BLaER1 treated with 17β-estradiol and CSF1 and Interleukin-3, amounts not matched to agents 10 nM and 100 nM (cell line): ENCODE measurements at regions not wholly inside any gene's neighbourhood (a gene's known extent, or its start where the extent isn't known, plus 50 kb on each side); places are given as distances from the start of the nearest gene placed in this dataset.

Experiments used
- H3K27ac ChIP-seq, 11 experiments: shearing (Covaris generic); formaldehyde crosslinking; 2 replicates each; pipeline ENCODE4 v1.8.1; 2022
- H3K27me3 ChIP-seq, 11 experiments: shearing (Covaris generic); formaldehyde crosslinking; 2 replicates each; pipeline ENCODE4 v1.8.1; 2022
- H3K36me3 ChIP-seq, 11 experiments: shearing (Covaris generic); formaldehyde crosslinking; 2 replicates each; pipeline ENCODE4 v1.8.1; 2022
- H3K4me1 ChIP-seq, 10 experiments: shearing (Covaris generic); formaldehyde crosslinking; 2 replicates each; pipeline ENCODE4 v1.8.1; 2022
- H3K4me2 ChIP-seq, 11 experiments: shearing (Covaris generic); formaldehyde crosslinking; 2 replicates each; pipeline ENCODE4 v1.8.1; 2022
- H3K4me3 ChIP-seq, 10 experiments: shearing (Covaris generic); formaldehyde crosslinking; 2 replicates each; pipeline ENCODE4 v1.8.1; 2022
- H3K9ac ChIP-seq, 11 experiments: shearing (Covaris generic); formaldehyde crosslinking; 2 replicates each; pipeline ENCODE4 v1.8.1; 2022
- H3K9me3 ChIP-seq, 11 experiments: shearing (Covaris generic); formaldehyde crosslinking; replicated peaks in 1 of 11; 2 replicates each; pipeline ENCODE4 v1.8.1; 2022
- H4K20me1 ChIP-seq, 11 experiments: shearing (Covaris generic); formaldehyde crosslinking; 2 replicates each; pipeline ENCODE4 v1.8.1; 2022
- Cebpa-rat ChIP-seq, 11 experiments: shearing (Covaris generic); IDR thresholded peaks; 2 replicates each; pipeline ENCODE4 v1.8.1; 2022

DNA sequence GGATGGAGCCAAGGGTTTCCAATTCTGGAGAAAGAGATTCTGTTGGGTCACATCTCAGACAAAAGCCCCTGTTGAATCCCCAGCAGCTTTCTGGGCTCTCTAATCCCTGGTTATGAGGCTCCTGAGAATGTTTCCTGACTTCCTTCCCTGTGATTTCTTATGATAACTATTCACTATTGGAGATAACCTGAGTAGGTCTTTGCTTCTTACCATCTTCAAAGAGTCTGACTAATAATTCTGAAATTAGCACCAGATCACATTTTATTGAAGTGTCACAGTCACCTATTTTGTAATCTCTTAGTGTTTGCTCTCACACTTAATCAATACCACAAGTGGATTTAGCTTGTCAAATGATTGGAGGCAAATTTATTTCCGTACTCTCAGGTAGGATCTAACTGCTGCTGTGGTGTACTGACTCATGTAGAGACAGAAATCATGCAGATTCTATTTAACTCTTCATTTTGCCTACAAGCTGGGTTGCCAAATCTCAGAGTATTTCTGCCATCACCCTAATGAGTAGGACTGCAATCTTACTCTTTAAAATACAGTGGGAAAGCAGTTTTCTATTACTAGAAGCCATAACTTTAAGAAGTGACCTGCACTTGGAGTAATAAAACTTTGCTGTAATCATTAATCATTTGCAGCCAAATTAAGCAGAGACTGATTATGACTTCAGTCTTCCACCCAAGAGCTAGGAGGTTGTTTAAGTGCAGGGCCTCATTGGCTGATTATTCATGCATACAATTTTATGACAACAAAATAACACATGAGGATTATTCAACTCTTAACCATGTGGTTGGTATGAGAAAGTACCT, 422.1 kb downstream of the EPM2A start:
- Histone ChIP-seq H3K4me3 (no peak overlapping the region), H3K27me3 (no peaks in the 10 kb centered on the region), H3K4me2 (no peak overlapping the region), H3K4me1 (peaks cover 0 to 7% (median 0%) of the 10 kb centered on the region in 10 experiments; a peak in 1 of 20 replicates), H3K9ac (no peak overlapping the region), H4K20me1 (no peaks in the 10 kb centered on the region), H3K27ac (no peak overlapping the region), H3K9me3 (0 out of 22 replicates have a peak, but pooled peaks cover 0 to 3% (median 0%) of the 10 kb centered on the region in 11 experiments), H3K36me3 (no peaks in the 10 kb centered on the region)
- no peak for TF ChIP-seq Cebpa-rat (IDR thresholded peaks at IDR 0.05)

DNA sequence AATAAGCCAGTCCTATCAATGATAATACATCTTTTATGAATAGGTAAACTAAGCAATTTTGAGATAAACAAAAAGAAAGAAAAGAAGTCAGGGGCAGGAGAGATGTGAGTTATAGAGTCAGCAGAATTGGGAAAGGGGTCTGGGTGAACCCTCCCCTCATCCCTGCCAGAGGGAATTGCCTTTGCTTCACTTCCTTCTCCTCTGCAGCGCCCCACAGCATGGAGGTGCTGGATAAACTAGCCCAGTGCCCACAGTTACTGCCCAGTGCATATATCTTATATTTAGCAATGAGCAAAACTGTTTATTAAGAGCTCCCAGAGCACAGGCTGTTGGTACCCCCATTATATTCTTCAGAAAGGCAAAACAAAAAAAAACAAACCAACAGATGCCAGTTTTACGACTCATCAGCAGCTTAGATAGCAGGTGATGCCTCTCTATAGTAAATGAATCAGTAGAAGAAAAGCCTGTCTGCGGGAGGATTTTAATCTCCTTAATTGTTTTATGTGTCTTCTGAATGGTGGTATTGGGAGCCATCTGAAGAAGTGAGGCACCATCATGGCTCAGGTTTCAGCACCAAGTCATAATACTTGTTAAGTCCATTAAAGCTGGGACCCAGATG, 419.2 kb downstream of the EPM2A start:
- 0 out of 22 replicates have a peak, but pooled peaks cover 0 to 3% (median 0%) of the 10 kb centered on the region in 11 experiments for H3K9me3 ChIP-seq
- H3K9ac ChIP-seq, result no peak overlapping the region
- no peaks in the 10 kb centered on the region for H3K27me3 ChIP-seq
- no peak overlapping the region for H3K4me3 ChIP-seq
- no peaks in the 10 kb centered on the region for H3K4me1 ChIP-seq
- H3K4me2 ChIP-seq, result no peak overlapping the region
- no peak overlapping the region for H3K27ac ChIP-seq
- H4K20me1 ChIP-seq, result no peaks in the 10 kb centered on the region
- H3K36me3 ChIP-seq, result no peaks in the 10 kb centered on the region
- TF ChIP-seq Cebpa-rat (IDR thresholded peaks at IDR 0.05), result no peak

DNA sequence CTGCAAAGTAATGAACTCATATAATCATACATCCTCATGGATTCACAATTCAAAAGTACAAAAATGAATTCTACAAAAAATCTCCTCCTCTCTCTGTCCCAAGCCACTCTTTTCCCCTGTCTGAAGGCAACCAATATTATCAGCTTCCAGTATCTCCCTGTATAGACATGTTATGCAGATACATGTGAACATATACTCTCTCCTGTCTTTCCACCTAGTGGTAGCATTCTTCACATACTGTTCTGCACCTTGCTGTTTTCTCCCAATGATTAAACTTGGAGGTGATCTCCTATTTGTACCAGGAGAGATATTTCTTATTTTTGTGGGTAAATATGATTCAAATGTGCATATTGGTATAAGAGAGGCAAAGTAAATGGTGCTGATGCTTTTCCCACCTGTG, 416.4 kb downstream of the EPM2A start:
- Histone ChIP-seq H3K4me2 (no peak overlapping the region), H3K9ac (no peak overlapping the region), H3K27ac (no peak overlapping the region), H3K27me3 (no peaks in the 10 kb centered on the region), H3K4me3 (no peak overlapping the region), H3K4me1 (no peaks in the 10 kb centered on the region), H3K36me3 (no peaks in the 10 kb centered on the region), H3K9me3 (0 out of 22 replicates have a peak, but pooled peaks cover 0 to 3% (median 0%) of the 10 kb centered on the region in 11 experiments), H4K20me1 (no peaks in the 10 kb centered on the region)
- no peak for TF ChIP-seq Cebpa-rat (IDR thresholded peaks at IDR 0.05)

DNA sequence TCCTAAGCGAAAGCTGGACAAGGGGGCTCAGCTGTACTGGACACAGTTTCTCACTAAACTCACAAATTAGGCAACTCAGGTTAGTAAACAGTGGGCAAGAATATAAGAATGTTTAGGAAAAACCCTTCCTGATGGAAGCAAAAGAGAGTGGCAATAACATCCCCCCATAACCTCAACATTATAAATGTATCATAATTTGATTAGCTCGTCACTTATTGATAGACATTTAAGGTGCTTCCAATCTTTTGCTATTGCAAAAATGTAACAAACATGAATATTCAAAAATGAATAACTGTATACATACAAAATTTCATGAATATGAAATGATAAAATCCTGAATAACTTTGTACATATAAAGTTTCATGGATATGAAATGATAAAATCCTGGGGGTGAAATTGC, 415.7 kb downstream of the EPM2A start:
- Histone ChIP-seq H3K9ac (no peak overlapping the region), H4K20me1 (no peaks in the 10 kb centered on the region), H3K4me1 (no peaks in the 10 kb centered on the region), H3K27me3 (no peaks in the 10 kb centered on the region), H3K27ac (no peak overlapping the region), H3K36me3 (no peaks in the 10 kb centered on the region), H3K9me3 (0 out of 22 replicates have a peak, but pooled peaks cover 0 to 3% (median 0%) of the 10 kb centered on the region in 11 experiments), H3K4me2 (no peak overlapping the region), H3K4me3 (no peak overlapping the region)
- no peak for TF ChIP-seq Cebpa-rat (IDR thresholded peaks at IDR 0.05)

- Histone ChIP-seq H3K9ac (no peak overlapping the region), H3K4me3 (no peak overlapping the region), H3K4me2 (no peak overlapping the region), H3K36me3 (no peaks in the 10 kb centered on the region), H3K27me3 (no peaks in the 10 kb centered on the region), H4K20me1 (no peaks in the 10 kb centered on the region), H3K27ac (no peak overlapping the region), H3K4me1 (no peaks in the 10 kb centered on the region), H3K9me3 (no peaks in the 10 kb centered on the region)
- TF ChIP-seq Cebpa-rat (IDR thresholded peaks at IDR 0.05), result no peak
Measured at GRCh38 chr6:145323646-145324045, 411.7 kb downstream of the EPM2A start.

DNA sequence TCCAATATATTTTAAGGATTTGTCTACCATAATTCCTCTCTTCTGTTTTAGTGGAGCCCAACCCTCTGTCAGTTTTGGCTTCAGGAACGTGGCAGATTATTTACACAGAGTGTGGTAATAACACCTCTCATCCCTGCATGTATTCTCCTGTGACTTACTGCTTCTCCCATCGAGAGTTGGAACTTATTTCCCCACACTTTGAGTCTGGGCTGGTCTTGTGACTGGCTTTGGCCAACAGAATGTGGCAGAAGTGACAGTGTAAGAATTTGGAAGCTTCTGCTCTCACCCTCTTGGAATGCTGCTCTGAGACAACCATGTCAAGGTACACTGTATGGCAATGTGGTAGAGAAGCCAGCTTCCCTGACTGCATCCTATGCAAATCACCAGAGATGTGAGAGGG, 407.7 kb downstream of the EPM2A start:
- Histone ChIP-seq H3K36me3 (no peaks in the 10 kb centered on the region), H3K4me3 (no peak overlapping the region), H3K9ac (no peak overlapping the region), H3K9me3 (no peaks in the 10 kb centered on the region), H4K20me1 (no peaks in the 10 kb centered on the region), H3K27ac (no peak overlapping the region), H3K4me1 (no peaks in the 10 kb centered on the region), H3K27me3 (no peaks in the 10 kb centered on the region), H3K4me2 (no peak overlapping the region)
- no peak for TF ChIP-seq Cebpa-rat (IDR thresholded peaks at IDR 0.05)

- H3K9ac ChIP-seq, result no peak overlapping the region
- H3K4me2 ChIP-seq, result no peak overlapping the region
- no peaks in the 10 kb centered on the region for H3K36me3 ChIP-seq
- H3K27ac ChIP-seq, result no peak overlapping the region
- TF ChIP-seq Cebpa-rat (IDR thresholded peaks at IDR 0.05), result no peak
- no peaks in the 10 kb centered on the region for H3K27me3 ChIP-seq
- no peaks in the 10 kb centered on the region for H3K9me3 ChIP-seq
- H3K4me3 ChIP-seq, result no peak overlapping the region
- H3K4me1 ChIP-seq, result no peaks in the 10 kb centered on the region
- H4K20me1 ChIP-seq, result no peaks in the 10 kb centered on the region
Measured at GRCh38 chr6:145329257-145329656, 406.1 kb downstream of the EPM2A start.

GRCh38 chr6:145331066-145331465, 404.3 kb downstream of the EPM2A start:
- no peaks in the 10 kb centered on the region for H3K4me1 ChIP-seq

GRCh38 chr6:145332011-145332410, 403.3 kb downstream of the EPM2A start:
- no peaks in the 10 kb centered on the region for H3K4me1 ChIP-seq
- H3K27me3 ChIP-seq, result no peaks in the 10 kb centered on the region
- H3K27ac ChIP-seq, result no peak overlapping the region
- no peak overlapping the region for H3K9ac ChIP-seq
- no peak for TF ChIP-seq Cebpa-rat (IDR thresholded peaks at IDR 0.05)
- no peaks in the 10 kb centered on the region for H3K36me3 ChIP-seq
- no peak overlapping the region for H3K4me2 ChIP-seq
- H3K9me3 ChIP-seq, result no peaks in the 10 kb centered on the region
- H4K20me1 ChIP-seq, result no peaks in the 10 kb centered on the region
- no peak overlapping the region for H3K4me3 ChIP-seq

More at GRCh38 chr6:145331066-145331465, 404.3 kb downstream of the EPM2A start:
- Histone ChIP-seq H3K4me2 (no peak overlapping the region), H3K36me3 (no peaks in the 10 kb centered on the region), H3K27ac (no peak overlapping the region), H3K9ac (no peak overlapping the region), H3K27me3 (no peaks in the 10 kb centered on the region), H3K4me3 (no peak overlapping the region), H4K20me1 (no peaks in the 10 kb centered on the region), H3K9me3 (no peaks in the 10 kb centered on the region)
- TF ChIP-seq Cebpa-rat (IDR thresholded peaks at IDR 0.05), result no peak

DNA sequence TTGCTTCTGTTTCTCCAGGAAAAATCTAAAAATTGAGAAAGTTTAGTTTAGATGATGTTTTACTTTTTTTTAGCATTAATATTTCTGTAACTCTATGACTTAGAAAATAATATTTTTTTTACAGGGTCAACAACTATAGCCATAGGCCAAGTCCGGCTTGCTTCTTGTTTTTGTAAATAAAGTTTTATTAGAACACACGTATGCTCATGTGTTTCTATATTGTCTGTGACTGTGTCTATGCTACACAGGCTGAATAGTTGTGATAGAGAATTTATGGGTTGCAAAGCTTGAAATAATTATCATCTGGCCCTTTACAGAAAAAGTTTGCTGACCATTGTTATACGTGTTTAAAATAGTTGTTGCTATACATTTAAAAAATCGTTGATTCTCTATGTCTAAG, 399.2 kb downstream of the EPM2A start:
- no peaks in the 10 kb centered on the region for H3K4me1 ChIP-seq
- H4K20me1 ChIP-seq, result no peaks in the 10 kb centered on the region
- no peak overlapping the region for H3K4me2 ChIP-seq
- no peak overlapping the region for H3K4me3 ChIP-seq
- H3K27ac ChIP-seq, result no peak overlapping the region
- no peaks in the 10 kb centered on the region for H3K27me3 ChIP-seq
- H3K36me3 ChIP-seq, result no peaks in the 10 kb centered on the region
- H3K9me3 ChIP-seq, result no peaks in the 10 kb centered on the region
- no peak for TF ChIP-seq Cebpa-rat (IDR thresholded peaks at IDR 0.05)
- H3K9ac ChIP-seq, result no peak overlapping the region
